Loucy (cell line): ENCODE measurements at regions not wholly inside any gene's neighbourhood (a gene's known extent, or its start where the extent isn't known, plus 50 kb on each side); places are given as distances from the start of the nearest gene placed in this dataset.

Source experiments
- H2AFZ ChIP-seq: fragments of 200-600 bp; sonication (generic); 2 replicates; pipeline ENCODE4 v1.6.0; 2016; ENCODE audit warnings: antibody characterized with exemption, mild to moderate bottlenecking, low read length, moderate library complexity
- H3F3A ChIP-seq: fragments of 200-600 bp; 2 replicates; pipeline ENCODE4 v1.6.0; 2016; ENCODE audit warnings: antibody characterized with exemption, low read depth, mild to moderate bottlenecking
- H3K27me3 ChIP-seq: fragments of 200-600 bp; sonication (generic); 2 replicates; pipeline ENCODE4 v1.6.1; 2014; ENCODE audit warnings: low read length, mild to moderate bottlenecking; ENCODE audit not compliant: insufficient read depth, poor library complexity, severe bottlenecking
- H3K36me3 ChIP-seq: fragments of 200-600 bp; sonication (generic); 2 replicates; pipeline ENCODE4 v1.6.1; 2016; ENCODE audit warnings: low read length; ENCODE audit not compliant: insufficient read depth
- H3K4me1 ChIP-seq: fragments of 200-600 bp; sonication (generic); 2 replicates; pipeline ENCODE4 v1.5.1; 2014; ENCODE audit warnings: low read length, mild to moderate bottlenecking; ENCODE audit not compliant: insufficient read depth, poor library complexity, severe bottlenecking
- H3K4me2 ChIP-seq: fragments of 200-600 bp; sonication (generic); 2 replicates; pipeline ENCODE4 v1.6.0; 2014; ENCODE audit warnings: antibody characterized with exemption, low read length, low read depth, mild to moderate bottlenecking; ENCODE audit not compliant: poor library complexity, severe bottlenecking
- H3K4me3 ChIP-seq: fragments of 200-600 bp; sonication (generic); 2 replicates; pipeline ENCODE4 v1.5.1; 2014; ENCODE audit warnings: low read length, mild to moderate bottlenecking, mixed read lengths; ENCODE audit not compliant: poor library complexity, severe bottlenecking
- H3K79me2 ChIP-seq: fragments of 200-600 bp; sonication (generic); 2 replicates; pipeline ENCODE4 v1.6.1; 2014; ENCODE audit warnings: low read length; ENCODE audit not compliant: insufficient read depth
- H3K9ac ChIP-seq: fragments of 200-600 bp; sonication (generic); 2 replicates; pipeline ENCODE4 v1.6.0; 2014; ENCODE audit warnings: mild to moderate bottlenecking, low read depth, low read length, moderate library complexity; ENCODE audit not compliant: poor library complexity, severe bottlenecking
- H3K9me2 ChIP-seq: fragments of 200-600 bp; sonication (generic); replicated peaks from 2 replicates; pipeline ENCODE4 v1.6.1; 2016; ENCODE audit warnings: low read depth, low read length, mixed read lengths
- H3K9me3 ChIP-seq: fragments of 200-600 bp; sonication (generic); 2 replicates; pipeline ENCODE4 v1.6.1; 2014; ENCODE audit warnings: mild to moderate bottlenecking, antibody characterized with exemption, low read length, low read depth; ENCODE audit not compliant: insufficient read depth
- H4K20me1 ChIP-seq: fragments of 200-600 bp; sonication (generic); 2 replicates; pipeline ENCODE4 v1.6.0; 2014; ENCODE audit warnings: antibody characterized with exemption, low read length, mild to moderate bottlenecking; ENCODE audit not compliant: insufficient read depth, poor library complexity, severe bottlenecking
- CTCF ChIP-seq: fragments of 200-600 bp; sonication (generic); conservative IDR thresholded peaks from 2 replicates; pipeline ENCODE4 v1.5.1; 2014; ENCODE audit warnings: mild to moderate bottlenecking, antibody characterized with exemption, low read length
- EZH2phosphoT487 ChIP-seq: fragments of 200-600 bp; IDR thresholded peaks from 2 replicates; pipeline ENCODE4 v1.6.1; 2018; ENCODE audit warnings: antibody characterized with exemption, mild to moderate bottlenecking, moderate library complexity, borderline replicate concordance

GRCh38 chr3:140829796-140830195 lies 111.8 kb upstream of the SLC25A36 start:
- Histone ChIP-seq H2AFZ (no peak overlapping the region), H3K27me3 (no peaks in the 10 kb centered on the region), H3K4me1 (peaks cover 9% of the 10 kb centered on the region), H3F3A (no peaks in the 10 kb centered on the region), H3K79me2 (no peaks in the 10 kb centered on the region), H3K4me3 (no peak overlapping the region), H3K9me2 (no peaks in the 10 kb centered on the region), H3K4me2 (no peak overlapping the region), H3K9ac (no peak overlapping the region), H4K20me1 (no peaks in the 10 kb centered on the region), H3K9me3 (no peaks in the 10 kb centered on the region), H3K36me3 (no peaks in the 10 kb centered on the region)
- TF ChIP-seq EZH2phosphoT487 (no peak), CTCF (no peak)

GRCh38 chr3:140830391-140830790 lies 111.2 kb upstream of the SLC25A36 start:
- Histone ChIP-seq H4K20me1 (no peaks in the 10 kb centered on the region), H3K9ac (no peak overlapping the region), H3K9me3 (no peaks in the 10 kb centered on the region), H2AFZ (no peak overlapping the region), H3K36me3 (no peaks in the 10 kb centered on the region), H3F3A (no peaks in the 10 kb centered on the region), H3K4me3 (no peak overlapping the region), H3K79me2 (no peaks in the 10 kb centered on the region), H3K9me2 (no peaks in the 10 kb centered on the region), H3K4me2 (no peak overlapping the region), H3K4me1 (peaks cover 9% of the 10 kb centered on the region), H3K27me3 (no peaks in the 10 kb centered on the region)
- TF ChIP-seq EZH2phosphoT487 = no peak

DNA sequence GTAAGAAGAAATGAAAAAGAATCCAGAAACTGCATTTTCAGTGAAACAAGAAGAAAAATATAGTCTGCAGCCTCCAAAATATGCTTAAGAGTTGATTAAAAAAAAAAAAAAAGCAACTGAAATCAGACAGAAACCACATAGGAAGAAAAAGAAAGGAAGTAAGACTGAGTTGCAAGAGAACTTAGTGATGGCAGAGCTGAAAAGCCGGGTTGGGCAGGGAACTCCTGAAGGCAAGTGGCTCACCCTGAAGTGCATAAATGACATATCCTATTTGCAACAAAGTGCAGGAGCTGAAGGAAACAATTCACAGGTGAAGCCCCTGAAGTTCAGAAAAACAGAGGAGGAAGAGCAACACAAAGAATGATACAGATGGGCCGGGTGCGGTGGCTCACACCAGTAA lies 108.8 kb upstream of the SLC25A36 start:
- TF ChIP-seq CTCF (no peak), EZH2phosphoT487 (no peak)
- Histone ChIP-seq H3K9me2 (no peaks in the 10 kb centered on the region), H3K79me2 (no peaks in the 10 kb centered on the region), H3K4me3 (peak overlapping the region; percentile 33), H3K36me3 (no peaks in the 10 kb centered on the region), H2AFZ (peak overlapping the region; percentile 94), H3K9me3 (no peaks in the 10 kb centered on the region), H3F3A (no peaks in the 10 kb centered on the region), H3K4me1 (peaks cover 9% of the 10 kb centered on the region), H3K4me2 (peak overlapping the region; percentile 73), H4K20me1 (no peaks in the 10 kb centered on the region), H3K9ac (peak overlapping the region; percentile 54), H3K27me3 (no peaks in the 10 kb centered on the region)

GRCh38 chr3:140834266-140835037 lies 107.2 kb upstream of the SLC25A36 start:
- H3K36me3 ChIP-seq = no peaks in the 10 kb centered on the region
- peak overlapping the region; percentile 46; the same call in 1 of the 2 replicates for H2AFZ ChIP-seq
- H3K9me2 ChIP-seq = no peaks in the 10 kb centered on the region
- no peak for TF ChIP-seq CTCF
- TF ChIP-seq EZH2phosphoT487 = no peak
- H4K20me1 ChIP-seq = no peaks in the 10 kb centered on the region
- H3K9me3 ChIP-seq = no peaks in the 10 kb centered on the region
- peaks cover 9% of the 10 kb centered on the region for H3K4me1 ChIP-seq
- H3K27me3 ChIP-seq = peaks cover 3% of the 10 kb centered on the region
- no peaks in the 10 kb centered on the region for H3F3A ChIP-seq
- H3K79me2 ChIP-seq = no peaks in the 10 kb centered on the region
- H3K9ac ChIP-seq = no peak overlapping the region
- no peak overlapping the region for H3K4me3 ChIP-seq
- no peak overlapping the region for H3K4me2 ChIP-seq
